ENCODE measurements at regions not wholly inside any gene's neighbourhood (a gene's known extent, or its start where the extent isn't known, plus 50 kb on each side); places are given as distances from the start of the nearest gene placed in this dataset.

GRCh38 chr7:15104411-15105092 lies 202.0 kb upstream of the DGKB start:
- CTCF ChIA-PET, result no interaction called here
- TF ChIP-seq, protein P1, sequence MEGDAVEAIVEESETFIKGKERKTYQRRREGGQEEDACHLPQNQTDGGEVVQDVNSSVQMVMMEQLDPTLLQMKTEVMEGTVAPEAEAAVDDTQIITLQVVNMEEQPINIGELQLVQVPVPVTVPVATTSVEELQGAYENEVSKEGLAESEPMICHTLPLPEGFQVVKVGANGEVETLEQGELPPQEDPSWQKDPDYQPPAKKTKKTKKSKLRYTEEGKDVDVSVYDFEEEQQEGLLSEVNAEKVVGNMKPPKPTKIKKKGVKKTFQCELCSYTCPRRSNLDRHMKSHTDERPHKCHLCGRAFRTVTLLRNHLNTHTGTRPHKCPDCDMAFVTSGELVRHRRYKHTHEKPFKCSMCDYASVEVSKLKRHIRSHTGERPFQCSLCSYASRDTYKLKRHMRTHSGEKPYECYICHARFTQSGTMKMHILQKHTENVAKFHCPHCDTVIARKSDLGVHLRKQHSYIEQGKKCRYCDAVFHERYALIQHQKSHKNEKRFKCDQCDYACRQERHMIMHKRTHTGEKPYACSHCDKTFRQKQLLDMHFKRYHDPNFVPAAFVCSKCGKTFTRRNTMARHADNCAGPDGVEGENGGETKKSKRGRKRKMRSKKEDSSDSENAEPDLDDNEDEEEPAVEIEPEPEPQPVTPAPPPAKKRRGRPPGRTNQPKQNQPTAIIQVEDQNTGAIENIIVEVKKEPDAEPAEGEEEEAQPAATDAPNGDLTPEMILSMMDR (IDR thresholded peaks at IDR 0.05; ENCODE audit: low read depth, low read length), result no peak
- Histone ChIP-seq H3K4me3 (ENCODE audit: low read depth, low read length) (no peak overlapping the region), H3K27me3 (ENCODE audit: control insufficient read depth, insufficient read depth, low read length) (no peaks in the 10 kb centered on the region), H3K9me3 (ENCODE audit: control insufficient read depth, insufficient read depth, low read length) (no peaks in the 10 kb centered on the region), H3K27ac (ENCODE audit: low read depth, low read length) (no peak overlapping the region)
- no peak for DNase-seq (ENCODE audit: low read depth, low spot score)
- POLR2A ChIA-PET, result no interaction called here

DNA sequence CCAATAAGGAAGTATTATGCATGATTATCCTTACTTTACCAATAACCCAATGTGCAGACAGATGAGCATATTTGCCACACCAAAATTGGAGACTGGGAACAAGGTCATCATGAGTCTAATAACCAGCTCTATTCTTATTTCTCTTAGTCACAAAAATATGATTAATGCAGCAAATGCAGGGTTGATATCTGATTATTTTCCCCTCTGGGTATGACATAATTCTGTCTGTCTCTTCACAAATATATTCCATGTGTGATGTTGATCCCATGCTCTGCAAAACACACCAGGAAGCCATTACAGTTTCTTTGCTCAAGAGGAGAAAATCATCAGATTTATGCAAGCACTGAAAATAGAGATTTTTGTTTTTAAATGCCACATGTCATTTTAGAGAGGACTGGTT lies 196.5 kb upstream of the DGKB start:
- TF ChIP-seq, protein P1 (IDR thresholded peaks at IDR 0.05; ENCODE audit: low read depth, low read length), result no peak
- no peak overlapping the region for H3K27ac ChIP-seq (ENCODE audit: low read depth, low read length)
- CTCF ChIA-PET, result no interaction called here
- no peaks in the 10 kb centered on the region for H3K27me3 ChIP-seq (ENCODE audit: control insufficient read depth, insufficient read depth, low read length)
- no peak for DNase-seq (ENCODE audit: low read depth, low spot score)
- POLR2A ChIA-PET, result no interaction called here
- H3K9me3 ChIP-seq (ENCODE audit: control insufficient read depth, insufficient read depth, low read length), result no peaks in the 10 kb centered on the region
- H3K4me3 ChIP-seq (ENCODE audit: low read depth, low read length), result no peak overlapping the region

- Histone ChIP-seq H3K27me3 (ENCODE audit: control insufficient read depth, insufficient read depth, low read length) (no peaks in the 10 kb centered on the region), H3K9me3 (ENCODE audit: control insufficient read depth, insufficient read depth, low read length) (no peaks in the 10 kb centered on the region), H3K4me3 (ENCODE audit: low read depth, low read length) (no peak overlapping the region), H3K27ac (ENCODE audit: low read depth, low read length) (no peak overlapping the region)
- CTCF ChIA-PET, result no interaction called here
- no peak for DNase-seq (ENCODE audit: low read depth, low spot score)
- TF ChIP-seq, protein P1 (IDR thresholded peaks at IDR 0.05; ENCODE audit: low read depth, low read length), result no peak
- POLR2A ChIA-PET, result no interaction called here
Measured at GRCh38 chr7:15096853-15097252, 194.3 kb upstream of the DGKB start.

DNA sequence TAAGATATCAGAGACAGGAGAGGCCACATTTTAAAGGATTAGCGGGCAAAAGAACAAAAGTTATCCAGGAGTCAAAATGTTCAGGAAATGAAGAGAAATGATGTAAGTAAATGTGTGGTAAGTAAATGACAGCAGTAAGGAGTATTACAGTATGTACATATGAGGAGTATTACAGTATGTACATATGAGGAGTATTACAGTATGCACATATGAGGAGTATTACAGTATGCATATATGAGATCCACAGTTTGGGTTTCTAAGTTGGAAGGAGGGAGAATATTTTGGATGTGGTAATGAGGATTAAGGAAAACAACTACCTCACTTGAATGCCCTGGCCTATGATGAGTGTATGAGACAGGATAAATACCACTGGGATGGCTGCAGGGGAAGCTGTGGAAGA lies 192.4 kb upstream of the DGKB start:
- Histone ChIP-seq H3K4me3 (ENCODE audit: low read depth, low read length) (no peak overlapping the region), H3K9me3 (ENCODE audit: control insufficient read depth, insufficient read depth, low read length) (no peaks in the 10 kb centered on the region), H3K27ac (ENCODE audit: low read depth, low read length) (no peak overlapping the region), H3K27me3 (ENCODE audit: control insufficient read depth, insufficient read depth, low read length) (no peaks in the 10 kb centered on the region)
- DNase-seq (ENCODE audit: low read depth, low spot score), result no peak
- POLR2A ChIA-PET, result no interaction called here
- TF ChIP-seq, protein P1 (IDR thresholded peaks at IDR 0.05; ENCODE audit: low read depth, low read length), result no peak
- CTCF ChIA-PET, result no interaction called here

GRCh38 chr7:15087771-15088170 lies 185.2 kb upstream of the DGKB start:
- POLR2A ChIA-PET, result no interaction called here
- no peaks in the 10 kb centered on the region for H3K27me3 ChIP-seq (ENCODE audit: control insufficient read depth, insufficient read depth, low read length)
- no peak for DNase-seq (ENCODE audit: low read depth, low spot score)
- no peak overlapping the region for H3K27ac ChIP-seq (ENCODE audit: low read depth, low read length)
- peaks cover 5% of the 10 kb centered on the region; the same call in 1 of the 2 replicates for H3K9me3 ChIP-seq (ENCODE audit: control insufficient read depth, insufficient read depth, low read length)
- H3K4me3 ChIP-seq (ENCODE audit: low read depth, low read length), result no peak overlapping the region
- CTCF ChIA-PET, result no interaction called here
- TF ChIP-seq, protein P1 (IDR thresholded peaks at IDR 0.05; ENCODE audit: low read depth, low read length), result no peak
